Astrocyte of the hippocampus (primary cell): ENCODE measurements at regions not wholly inside any gene's neighbourhood (a gene's known extent, or its start where the extent isn't known, plus 50 kb on each side); places are given as distances from the start of the nearest gene placed in this dataset.

Source experiments
- DNase-seq: peaks from one replicate; pipeline ENCODE4 v3.0.0; 2011; ENCODE audit warnings: low read depth, low spot score

DNA sequence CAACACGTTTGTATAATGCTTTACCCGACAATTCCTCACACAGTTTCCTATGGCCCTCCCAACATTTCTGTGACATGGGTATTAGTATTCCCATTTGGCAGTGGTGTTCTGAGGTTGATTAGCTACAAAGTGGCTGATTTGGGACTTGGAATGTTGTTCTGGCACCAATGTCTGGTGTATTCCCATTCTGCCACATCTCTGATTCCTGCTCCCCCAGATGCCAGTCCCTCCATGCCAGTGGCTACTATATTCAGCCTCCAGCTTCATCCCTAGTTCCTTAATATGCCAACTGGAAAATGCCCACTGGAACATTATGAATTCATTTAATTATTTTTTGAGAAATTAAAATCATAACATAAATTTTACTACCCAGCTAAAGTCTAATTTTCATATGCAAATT lies 60.6 kb upstream of the NBEA start:
- no peak for DNase-seq

DNA sequence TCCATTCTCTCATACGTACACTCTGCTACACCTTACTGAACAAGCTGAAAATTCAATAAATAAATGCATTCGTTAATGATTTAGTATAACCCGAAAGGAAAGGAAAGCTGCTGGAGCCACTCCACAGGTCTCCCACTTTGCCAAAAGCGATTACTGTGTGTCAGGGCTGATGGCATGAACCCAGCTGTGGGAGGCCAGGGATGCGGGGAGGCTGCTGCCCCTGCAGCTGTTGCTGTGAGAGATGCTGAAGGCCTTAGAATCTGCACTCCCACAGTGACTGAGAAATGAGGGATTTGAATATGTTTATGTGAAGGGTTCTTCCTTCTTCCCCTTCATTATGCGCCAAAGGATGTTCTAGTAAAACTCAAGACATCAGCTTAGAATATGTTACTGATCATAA lies 58.7 kb upstream of the NBEA start:
- DNase-seq: no peak

DNA sequence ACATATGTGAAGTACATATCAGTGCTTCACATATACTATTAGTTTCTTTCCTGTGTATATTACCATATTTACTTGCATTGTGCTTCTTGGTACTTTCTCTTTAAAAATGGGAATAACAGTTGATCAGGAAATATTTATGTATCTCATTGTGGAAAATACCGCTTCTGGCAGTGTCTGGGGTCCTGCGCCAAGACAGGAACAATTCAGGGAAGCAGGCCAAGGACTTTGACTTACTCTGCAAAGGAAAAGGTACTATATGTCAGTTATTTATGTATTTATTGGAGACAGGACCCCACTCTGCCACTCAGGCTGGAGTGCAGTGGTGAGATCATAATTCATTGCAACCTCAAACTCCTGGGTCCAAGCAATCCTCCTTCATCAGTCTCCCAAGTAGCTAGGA lies 57.7 kb upstream of the NBEA start:
- DNase-seq: no peak

- no peak for DNase-seq
Measured at GRCh38 chr13:34886121-34886875, 55.8 kb upstream of the NBEA start.

GRCh38 chr13:34886987-34887386 lies 55.1 kb upstream of the NBEA start:
- no peak for DNase-seq
